Activated CD4-positive, alpha-beta T cell treated with anti-CD3 and anti-CD28 coated beads, Interleukin-2, amount 10 ng/mL, durations not matched to agents 7 days and 5 days (primary cell): ENCODE measurements at regions not wholly inside any gene's neighbourhood (a gene's known extent, or its start where the extent isn't known, plus 50 kb on each side); places are given as distances from the start of the nearest gene placed in this dataset.

ENCODE experiments used
- CTCF ChIA-PET: fragments of 350-600 bp; sonication (Branson Sonifier 250); formaldehyde crosslinking; loops from one replicate; lab custom pipeline; 2021; ENCODE audit warnings: antibody characterized with exemption; lab: Charles Lee
- POLR2A ChIA-PET: fragments of 350-600 bp; sonication (Branson Sonifier 250); formaldehyde crosslinking; loops from one replicate; lab custom pipeline; 2021; ENCODE audit warnings: antibody characterized with exemption; lab: Charles Lee
- DNase-seq: peaks from one replicate; pipeline ENCODE4 v3.0.0-alpha.2; 2020
- H3K27ac Mint-ChIP-seq: one replicate; pipeline ENCODE4 v1.8.0; 2021; ENCODE audit warnings: mild to moderate bottlenecking, moderate library complexity, mixed read lengths
- H3K27me3 Mint-ChIP-seq: one replicate; pipeline ENCODE4 v1.8.0; 2021; ENCODE audit warnings: mixed read lengths
- H3K36me3 Mint-ChIP-seq: one replicate; pipeline ENCODE4 v1.8.0; 2021; ENCODE audit warnings: low read depth, mixed read lengths
- H3K4me1 Mint-ChIP-seq: one replicate; pipeline ENCODE4 v1.8.0; 2021; ENCODE audit warnings: mixed read lengths
- H3K4me3 Mint-ChIP-seq: one replicate; pipeline ENCODE4 v1.8.0; 2021; ENCODE audit warnings: mild to moderate bottlenecking, moderate library complexity, mixed read lengths
- H3K9me3 Mint-ChIP-seq: one replicate; pipeline ENCODE4 v1.8.0; 2021; ENCODE audit warnings: mixed read lengths

GRCh38 chr5:158409507-158409906, 550.6 kb upstream of the CLINT1 start:
- no peaks in the 10 kb centered on the region for H3K4me1 Mint-ChIP-seq
- no peak overlapping the region for H3K4me3 Mint-ChIP-seq
- no peak overlapping the region for H3K27ac Mint-ChIP-seq
- CTCF ChIA-PET, result no interaction called here
- H3K36me3 Mint-ChIP-seq, result no peaks in the 10 kb centered on the region
- POLR2A ChIA-PET, result no interaction called here
- H3K9me3 Mint-ChIP-seq, result peaks cover 2% of the 10 kb centered on the region
- DNase-seq, result no peak
- no peaks in the 10 kb centered on the region for H3K27me3 Mint-ChIP-seq

- no peak for DNase-seq
- no peaks in the 10 kb centered on the region for H3K36me3 Mint-ChIP-seq
- no peak overlapping the region for H3K27ac Mint-ChIP-seq
- H3K27me3 Mint-ChIP-seq, result no peaks in the 10 kb centered on the region
- ChIA-PET CTCF (no interaction called here), POLR2A (no interaction called here)
- no peak overlapping the region for H3K4me3 Mint-ChIP-seq
- peaks cover 7% of the 10 kb centered on the region for H3K9me3 Mint-ChIP-seq
- no peaks in the 10 kb centered on the region for H3K4me1 Mint-ChIP-seq
Measured at GRCh38 chr5:158407824-158408195, 548.9 kb upstream of the CLINT1 start.

DNA sequence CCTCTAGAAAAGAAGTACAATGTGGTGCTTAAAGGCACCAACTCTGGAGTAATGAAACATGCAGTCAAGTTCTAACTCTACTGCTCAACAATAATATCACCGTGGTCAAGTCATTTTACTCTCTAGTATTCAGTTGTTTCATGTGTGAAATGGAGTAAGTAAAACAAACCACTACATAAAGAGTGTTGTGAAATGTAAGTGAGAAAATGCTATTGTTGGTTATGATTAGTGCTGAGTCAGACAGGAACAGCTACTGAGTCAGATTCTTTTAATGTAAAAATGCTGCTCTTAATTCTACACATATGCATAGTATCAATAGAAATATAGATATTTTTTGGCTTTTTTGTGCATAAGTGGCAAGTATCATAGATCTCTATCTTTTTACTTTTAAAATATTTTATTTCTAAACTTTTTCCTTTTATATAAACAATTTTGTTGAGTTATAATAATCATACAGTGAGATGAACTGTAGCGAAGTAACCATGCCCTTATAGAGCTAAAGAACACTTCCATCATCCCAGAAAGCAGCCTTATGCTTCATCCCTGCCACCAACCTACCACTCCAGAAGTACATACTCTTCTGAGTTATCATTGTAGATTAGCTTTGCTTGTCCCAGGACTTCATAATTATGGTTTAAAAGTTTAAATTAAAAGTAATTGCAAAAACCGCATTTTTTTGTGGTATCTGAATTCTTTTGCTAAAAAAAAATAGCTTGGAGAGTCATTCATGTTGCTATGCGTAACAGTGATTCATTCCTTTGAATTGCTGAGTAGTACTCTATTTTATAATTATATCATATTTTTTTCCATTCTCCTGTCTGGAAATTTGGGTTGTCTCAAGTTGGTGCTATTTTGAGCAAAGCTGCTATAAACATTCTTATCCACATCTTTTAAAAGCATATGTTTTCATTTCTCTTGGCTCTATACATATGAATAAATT, 548.2 kb upstream of the CLINT1 start:
- H3K4me3 Mint-ChIP-seq, result no peak overlapping the region
- no peaks in the 10 kb centered on the region for H3K27me3 Mint-ChIP-seq
- H3K27ac Mint-ChIP-seq, result no peak overlapping the region
- POLR2A ChIA-PET, result no interaction called here
- no peaks in the 10 kb centered on the region for H3K36me3 Mint-ChIP-seq
- no peaks in the 10 kb centered on the region for H3K4me1 Mint-ChIP-seq
- H3K9me3 Mint-ChIP-seq, result peaks cover 9% of the 10 kb centered on the region
- CTCF ChIA-PET, result interaction anchor here (0.6 kb wide), 1 partner anchor 25 kb away, joined by 3 read pairs; no protein-coding TSS in a partner anchor
- DNase-seq, result no peak

GRCh38 chr5:158398360-158399201, 539.6 kb upstream of the CLINT1 start:
- H3K36me3 Mint-ChIP-seq, result no peaks in the 10 kb centered on the region
- POLR2A ChIA-PET, result no interaction called here
- CTCF ChIA-PET, result no interaction called here
- DNase-seq, result no peak
- no peak overlapping the region for H3K27ac Mint-ChIP-seq
- peaks cover 10% of the 10 kb centered on the region for H3K9me3 Mint-ChIP-seq
- H3K4me1 Mint-ChIP-seq, result no peaks in the 10 kb centered on the region
- H3K4me3 Mint-ChIP-seq, result no peak overlapping the region
- H3K27me3 Mint-ChIP-seq, result no peaks in the 10 kb centered on the region

DNA sequence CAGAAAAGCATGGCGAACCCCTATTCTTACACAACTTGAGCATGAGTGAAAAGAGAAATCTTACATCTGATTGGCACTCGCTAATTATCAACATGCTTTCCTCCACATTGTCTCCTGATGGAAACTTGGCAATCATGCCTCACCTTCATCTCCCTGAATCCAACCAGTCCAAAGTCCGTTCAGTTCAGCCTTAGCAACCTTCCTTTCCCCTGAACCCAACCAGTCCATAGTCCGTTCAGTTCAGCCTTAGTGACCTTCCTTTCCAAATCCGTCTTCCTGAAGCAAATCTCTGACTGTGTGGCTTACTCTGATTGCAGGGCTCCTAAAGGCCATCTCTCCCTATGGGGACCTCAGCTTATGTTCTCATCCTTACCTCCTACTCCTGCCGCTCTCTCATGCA, 538.3 kb upstream of the CLINT1 start:
- no peaks in the 10 kb centered on the region for H3K36me3 Mint-ChIP-seq
- H3K4me3 Mint-ChIP-seq, result no peak overlapping the region
- no peaks in the 10 kb centered on the region for H3K4me1 Mint-ChIP-seq
- no peak for DNase-seq
- H3K27ac Mint-ChIP-seq, result no peak overlapping the region
- no peaks in the 10 kb centered on the region for H3K27me3 Mint-ChIP-seq
- ChIA-PET POLR2A (no interaction called here), CTCF (no interaction called here)
- peaks cover 4% of the 10 kb centered on the region for H3K9me3 Mint-ChIP-seq

GRCh38 chr5:158394102-158394501, 535.2 kb upstream of the CLINT1 start:
- Mint-ChIP-seq H3K27ac (no peak overlapping the region), H3K36me3 (no peaks in the 10 kb centered on the region), H3K9me3 (no peaks in the 10 kb centered on the region), H3K4me3 (no peak overlapping the region), H3K27me3 (no peaks in the 10 kb centered on the region), H3K4me1 (no peaks in the 10 kb centered on the region)
- CTCF ChIA-PET, result no interaction called here
- no peak for DNase-seq
- POLR2A ChIA-PET, result no interaction called here

- Mint-ChIP-seq H3K4me3 (no peak overlapping the region), H3K36me3 (no peaks in the 10 kb centered on the region), H3K27ac (no peak overlapping the region), H3K9me3 (no peaks in the 10 kb centered on the region), H3K27me3 (no peaks in the 10 kb centered on the region), H3K4me1 (no peaks in the 10 kb centered on the region)
- ChIA-PET POLR2A (no interaction called here), CTCF (no interaction called here)
- no peak for DNase-seq
Measured at GRCh38 chr5:158393457-158393856, 534.5 kb upstream of the CLINT1 start.

DNA sequence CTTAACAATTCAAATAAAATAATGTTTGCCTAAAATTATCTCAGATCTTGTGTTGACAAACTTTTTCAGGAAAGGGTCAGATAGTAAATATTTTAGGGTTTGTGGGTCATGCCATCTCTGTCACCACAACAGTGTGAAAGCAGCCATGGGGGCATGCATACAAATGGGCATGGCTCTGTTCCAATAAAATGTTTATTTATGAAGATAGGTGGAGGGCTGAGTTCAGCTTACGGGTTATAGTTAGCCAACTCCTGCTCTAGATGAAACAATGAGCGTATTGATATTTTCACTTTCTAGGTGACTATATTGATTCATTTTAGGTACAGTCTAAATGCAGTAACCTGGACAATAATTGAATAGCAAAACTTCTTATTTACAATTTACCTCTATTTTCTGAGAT, 533.8 kb upstream of the CLINT1 start:
- H3K4me1 Mint-ChIP-seq, result no peaks in the 10 kb centered on the region
- H3K9me3 Mint-ChIP-seq, result no peaks in the 10 kb centered on the region
- H3K27me3 Mint-ChIP-seq, result no peaks in the 10 kb centered on the region
- H3K27ac Mint-ChIP-seq, result no peak overlapping the region
- POLR2A ChIA-PET, result no interaction called here
- H3K4me3 Mint-ChIP-seq, result no peak overlapping the region
- no peaks in the 10 kb centered on the region for H3K36me3 Mint-ChIP-seq
- CTCF ChIA-PET, result no interaction called here
- DNase-seq, result no peak

DNA sequence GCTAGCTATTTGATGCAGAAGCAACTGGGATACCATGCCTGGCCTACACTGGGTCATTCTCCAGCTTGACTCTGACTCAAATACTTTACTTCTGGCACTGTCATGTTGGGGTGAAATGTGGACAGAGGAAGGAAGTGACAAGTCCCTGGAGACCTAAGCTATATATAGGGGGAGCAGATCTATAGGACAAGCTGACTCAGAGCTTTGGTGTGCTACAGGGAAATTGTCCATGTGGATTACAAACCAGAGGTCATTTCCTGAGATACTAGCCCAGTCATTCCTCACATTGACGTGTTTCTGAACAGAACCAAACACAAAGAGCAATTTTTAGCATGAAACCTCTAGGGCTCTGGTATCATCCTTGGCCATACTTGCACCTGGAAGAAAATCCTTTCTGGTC, 531.6 kb upstream of the CLINT1 start:
- Mint-ChIP-seq H3K36me3 (no peaks in the 10 kb centered on the region), H3K27me3 (no peaks in the 10 kb centered on the region), H3K27ac (no peak overlapping the region), H3K9me3 (peaks cover 5% of the 10 kb centered on the region), H3K4me1 (no peaks in the 10 kb centered on the region), H3K4me3 (no peak overlapping the region)
- ChIA-PET CTCF (no interaction called here), POLR2A (no interaction called here)
- no peak for DNase-seq

DNA sequence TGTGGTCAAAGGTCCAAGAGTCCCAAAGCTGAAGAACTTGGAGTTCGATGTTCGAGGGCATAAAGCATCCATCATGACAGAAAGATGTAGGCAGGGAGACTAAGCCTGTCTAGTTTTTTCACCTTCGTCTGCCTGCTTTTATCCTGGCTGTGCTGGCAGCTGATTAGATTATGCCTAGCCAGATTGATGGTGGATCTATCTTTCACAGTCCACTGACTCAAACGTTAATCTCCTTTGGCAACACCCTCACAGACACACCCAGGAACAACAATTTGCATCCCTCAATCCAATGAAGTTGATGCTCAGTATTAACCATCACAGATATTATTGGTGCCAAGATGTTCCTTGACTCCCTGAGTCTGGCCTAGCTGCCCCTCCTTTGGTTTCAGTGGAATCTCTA, 530.8 kb upstream of the CLINT1 start:
- Mint-ChIP-seq H3K9me3 (peaks cover 13% of the 10 kb centered on the region), H3K27ac (no peak overlapping the region), H3K4me1 (no peaks in the 10 kb centered on the region), H3K4me3 (no peak overlapping the region), H3K27me3 (no peaks in the 10 kb centered on the region), H3K36me3 (no peaks in the 10 kb centered on the region)
- ChIA-PET POLR2A (no interaction called here), CTCF (no interaction called here)
- DNase-seq, result no peak

DNA sequence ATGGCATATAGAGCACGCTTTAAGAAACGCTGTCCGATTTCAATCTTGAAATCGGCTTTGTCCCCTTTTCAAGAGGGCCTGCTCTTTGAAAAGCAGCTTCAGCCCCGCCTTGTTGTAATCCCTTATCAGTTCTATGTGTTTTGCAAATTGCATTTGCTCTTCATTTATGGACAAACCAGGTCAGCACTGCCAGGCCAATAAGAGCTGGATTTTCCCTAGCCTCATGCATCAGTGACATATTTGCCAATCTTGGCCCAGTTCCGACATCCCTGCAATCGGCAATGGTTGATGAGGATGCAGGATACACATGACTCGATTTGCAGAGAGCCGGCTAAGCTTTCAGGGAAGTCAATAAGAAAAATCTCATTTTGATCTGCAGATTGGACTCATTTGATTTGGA, 529.1 kb upstream of the CLINT1 start:
- no peak for DNase-seq
- no peaks in the 10 kb centered on the region for H3K36me3 Mint-ChIP-seq
- ChIA-PET POLR2A (no interaction called here), CTCF (no interaction called here)
- peaks cover 18% of the 10 kb centered on the region for H3K9me3 Mint-ChIP-seq
- H3K27ac Mint-ChIP-seq, result no peak overlapping the region
- H3K4me1 Mint-ChIP-seq, result peaks cover 2% of the 10 kb centered on the region
- H3K27me3 Mint-ChIP-seq, result no peaks in the 10 kb centered on the region
- H3K4me3 Mint-ChIP-seq, result no peak overlapping the region

DNA sequence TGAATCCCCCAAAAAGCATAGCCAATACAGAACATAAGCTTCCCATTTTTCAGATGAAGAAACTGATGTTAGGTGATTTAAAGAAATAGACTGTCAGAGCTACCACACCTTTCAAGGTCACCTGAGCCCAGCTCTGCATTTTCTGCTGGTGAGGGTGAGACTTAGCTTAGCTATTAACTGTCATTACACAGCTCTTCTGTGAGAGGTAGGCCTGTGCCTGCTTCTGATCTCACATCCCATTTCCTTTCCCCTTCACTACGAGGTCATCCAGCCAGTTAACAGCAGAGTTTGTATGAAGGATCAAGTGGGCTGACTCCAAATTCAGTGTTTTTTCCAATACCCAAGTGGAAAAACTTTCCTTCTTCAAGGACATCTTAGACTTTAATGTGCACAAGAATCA, 528.6 kb upstream of the CLINT1 start:
- CTCF ChIA-PET, result interaction anchor here (0.6 kb wide), 1 partner anchor 47 kb away, joined by 3 read pairs; no protein-coding TSS in a partner anchor
- no peak overlapping the region for H3K4me3 Mint-ChIP-seq
- H3K36me3 Mint-ChIP-seq, result no peaks in the 10 kb centered on the region
- H3K27ac Mint-ChIP-seq, result no peak overlapping the region
- DNase-seq, result no peak
- peaks cover 4% of the 10 kb centered on the region for H3K4me1 Mint-ChIP-seq
- H3K9me3 Mint-ChIP-seq, result peaks cover 18% of the 10 kb centered on the region
- POLR2A ChIA-PET, result no interaction called here
- no peaks in the 10 kb centered on the region for H3K27me3 Mint-ChIP-seq

DNA sequence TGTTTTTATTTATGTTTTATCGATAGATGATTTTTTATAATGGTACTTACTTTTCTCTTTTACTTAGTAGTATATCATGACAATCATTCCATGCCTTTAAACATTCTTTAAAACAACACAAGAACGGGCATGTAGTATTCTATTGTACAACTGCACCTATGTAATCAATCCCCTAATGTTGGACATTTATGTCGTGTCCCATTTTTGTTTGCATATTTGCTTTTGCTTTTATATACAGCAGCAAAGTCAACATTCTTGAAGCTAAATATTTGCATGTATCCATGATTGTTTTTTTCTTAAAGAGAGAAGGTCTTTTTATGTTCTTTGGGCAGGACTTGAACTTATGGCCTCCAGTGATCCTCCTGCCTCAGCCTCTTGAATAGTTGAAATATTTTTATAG, 527.0 kb upstream of the CLINT1 start:
- no peaks in the 10 kb centered on the region for H3K27me3 Mint-ChIP-seq
- CTCF ChIA-PET, result no interaction called here
- H3K9me3 Mint-ChIP-seq, result peaks cover 18% of the 10 kb centered on the region
- peaks cover 7% of the 10 kb centered on the region for H3K4me1 Mint-ChIP-seq
- no peak for DNase-seq
- POLR2A ChIA-PET, result no interaction called here
- H3K36me3 Mint-ChIP-seq, result no peaks in the 10 kb centered on the region
- no peak overlapping the region for H3K4me3 Mint-ChIP-seq
- no peak overlapping the region for H3K27ac Mint-ChIP-seq
